ENCODE measurements at regions not wholly inside any gene's neighbourhood (a gene's known extent, or its start where the extent isn't known, plus 50 kb on each side); places are given as distances from the start of the nearest gene placed in this dataset.

- Histone ChIP-seq H3K9me3 (no peaks in the 10 kb centered on the region), H3K27me3 (peaks cover 0 to 15% of the 10 kb centered on the region in 2 donors), H3K4me1 (peaks cover 0 to 17% (median 3%) of the 10 kb centered on the region in 4 donors), H3K36me3 (no peaks in the 10 kb centered on the region), H3K4me3 (no peak overlapping the region), H3K27ac (no peak overlapping the region)
- no peak for TF ChIP-seq CTCF (IDR thresholded peaks at IDR 0.05)
- intact Hi-C loops (cut with DNase I; ENCODE audit: low total_unique reads): no loop called here
- no peak for DNase-seq
Observed at GRCh38 chr3:14318646-14319045, 83.8 kb upstream of the SLC6A6 start.

- Histone ChIP-seq H3K9me3 (no peaks in the 10 kb centered on the region), H3K27ac (no peak overlapping the region), H3K36me3 (no peaks in the 10 kb centered on the region), H3K4me3 (no peak overlapping the region), H3K4me1 (peaks cover 0 to 27% (median 5%) of the 10 kb centered on the region in 4 donors), H3K27me3 (peaks cover 0 to 15% of the 10 kb centered on the region in 2 donors)
- intact Hi-C loops (cut with DNase I; ENCODE audit: low total_unique reads): no loop called here
- no peak for DNase-seq
- no peak for TF ChIP-seq CTCF (IDR thresholded peaks at IDR 0.05)
Observed at GRCh38 chr3:14319654-14320182, 82.7 kb upstream of the SLC6A6 start.

GRCh38 chr3:14320219-14320618 lies 82.2 kb upstream of the SLC6A6 start:
- Histone ChIP-seq H3K4me3 (no peak overlapping the region), H3K4me1 (peaks cover 0 to 32% (median 7%) of the 10 kb centered on the region in 4 donors), H3K36me3 (no peaks in the 10 kb centered on the region), H3K27ac (no peak overlapping the region), H3K9me3 (no peaks in the 10 kb centered on the region), H3K27me3 (peaks cover 0 to 15% of the 10 kb centered on the region in 2 donors)
- intact Hi-C loops (cut with DNase I; ENCODE audit: low total_unique reads): no loop called here
- DNase-seq: no peak
- TF ChIP-seq CTCF (IDR thresholded peaks at IDR 0.05): no peak

GRCh38 chr3:14322001-14322400 lies 80.4 kb upstream of the SLC6A6 start:
- no peak for DNase-seq

GRCh38 chr3:14322667-14323295 lies 79.6 kb upstream of the SLC6A6 start:
- intact Hi-C loops (cut with DNase I; ENCODE audit: low total_unique reads): no loop called here
- TF ChIP-seq CTCF (IDR thresholded peaks at IDR 0.05): no peak

More at GRCh38 chr3:14322001-14322400, 80.4 kb upstream of the SLC6A6 start:
- intact Hi-C loops (cut with DNase I; ENCODE audit: low total_unique reads): no loop called here
- peaks cover 0 to 5% of the 10 kb centered on the region in 2 donors for H3K27me3 ChIP-seq
- H3K4me3 ChIP-seq: no peak overlapping the region
- no peak for TF ChIP-seq CTCF (IDR thresholded peaks at IDR 0.05)
- H3K9me3 ChIP-seq: no peaks in the 10 kb centered on the region
- no peak overlapping the region for H3K27ac ChIP-seq
- peaks cover 0 to 36% (median 8%) of the 10 kb centered on the region in 4 donors for H3K4me1 ChIP-seq
- no peaks in the 10 kb centered on the region for H3K36me3 ChIP-seq

More at GRCh38 chr3:14322667-14323295, 79.6 kb upstream of the SLC6A6 start:
- H3K27ac ChIP-seq: no peak overlapping the region
- no peaks in the 10 kb centered on the region for H3K36me3 ChIP-seq
- no peak overlapping the region for H3K4me3 ChIP-seq
- H3K4me1 ChIP-seq: peaks cover 0 to 36% (median 8%) of the 10 kb centered on the region in 4 donors
- H3K9me3 ChIP-seq: no peaks in the 10 kb centered on the region
- peak in 1 of 2 donors; percentile 15 for DNase-seq
- H3K27me3 ChIP-seq: no peaks in the 10 kb centered on the region

All from tibial artery (tissue), 4 donors.